ENCODE measurements at regions not wholly inside any gene's neighbourhood (a gene's known extent, or its start where the extent isn't known, plus 50 kb on each side); places are given as distances from the start of the nearest gene placed in this dataset.

DNA sequence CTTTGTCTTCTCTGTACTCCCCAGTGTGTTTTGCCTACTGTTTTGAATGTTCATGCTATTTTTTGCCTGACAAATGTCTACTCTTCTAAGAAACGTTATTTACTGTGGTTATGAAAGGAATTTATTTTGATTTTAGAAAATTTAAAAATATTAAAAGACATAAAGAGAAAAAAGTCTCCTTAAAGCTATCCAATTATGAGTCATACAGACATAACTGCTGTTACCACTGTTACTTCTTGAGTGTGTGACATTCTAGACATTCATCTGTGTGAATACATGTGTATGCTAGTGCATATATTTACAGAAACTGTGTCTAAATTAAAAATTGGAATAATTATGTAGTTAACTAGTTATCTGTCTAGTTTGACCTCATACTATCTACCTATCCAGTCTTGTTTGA is 187.6 kb upstream of the SGCG start:
- intact Hi-C loops (cut with micrococcal nuclease): no loop called here
- no TSS peak for BruUV-seq (replicated peaks)
- Histone ChIP-seq H3K9me2 (replicated peaks; ENCODE audit: low read length) (no peaks in the 10 kb centered on the region), H3K4me3 (ENCODE audit: low read length) (no peak overlapping the region), H3K4me2 (ENCODE audit: low read length) (no peak overlapping the region), H3F3A (ENCODE audit: low read length, unreplicated experiment) (no peaks in the 10 kb centered on the region), H4K20me1 (ENCODE audit: low read length) (no peaks in the 10 kb centered on the region), H3K27me3 (ENCODE audit: low read length) (no peaks in the 10 kb centered on the region), H2AFZ (ENCODE audit: low read length) (no peak overlapping the region), H3K9ac (ENCODE audit: low read length) (no peak overlapping the region), H3K79me2 (ENCODE audit: low read length) (no peaks in the 10 kb centered on the region), H3K4me1 (ENCODE audit: insufficient read depth, low read length) (no peaks in the 10 kb centered on the region), H3K9me3 (ENCODE audit: low read length) (no peaks in the 10 kb centered on the region), H3K36me3 (ENCODE audit: low read depth, low read length) (no peaks in the 10 kb centered on the region), H3K27ac (ENCODE audit: low read length) (no peak overlapping the region)
- no peak for ATAC-seq
- DNase-seq: no peak
- POLR2A ChIA-PET (ENCODE audit: unreplicated experiment): no interaction called here
- TF ChIP-seq EZH2 (IDR thresholded peaks at IDR 0.05; ENCODE audit: low read length, unreplicated experiment) (no peak), EZH2phosphoT487 (IDR thresholded peaks at IDR 0.05; ENCODE audit: borderline replicate concordance, low read length) (no peak)
- TF ChIP-seq, protein P1, sequence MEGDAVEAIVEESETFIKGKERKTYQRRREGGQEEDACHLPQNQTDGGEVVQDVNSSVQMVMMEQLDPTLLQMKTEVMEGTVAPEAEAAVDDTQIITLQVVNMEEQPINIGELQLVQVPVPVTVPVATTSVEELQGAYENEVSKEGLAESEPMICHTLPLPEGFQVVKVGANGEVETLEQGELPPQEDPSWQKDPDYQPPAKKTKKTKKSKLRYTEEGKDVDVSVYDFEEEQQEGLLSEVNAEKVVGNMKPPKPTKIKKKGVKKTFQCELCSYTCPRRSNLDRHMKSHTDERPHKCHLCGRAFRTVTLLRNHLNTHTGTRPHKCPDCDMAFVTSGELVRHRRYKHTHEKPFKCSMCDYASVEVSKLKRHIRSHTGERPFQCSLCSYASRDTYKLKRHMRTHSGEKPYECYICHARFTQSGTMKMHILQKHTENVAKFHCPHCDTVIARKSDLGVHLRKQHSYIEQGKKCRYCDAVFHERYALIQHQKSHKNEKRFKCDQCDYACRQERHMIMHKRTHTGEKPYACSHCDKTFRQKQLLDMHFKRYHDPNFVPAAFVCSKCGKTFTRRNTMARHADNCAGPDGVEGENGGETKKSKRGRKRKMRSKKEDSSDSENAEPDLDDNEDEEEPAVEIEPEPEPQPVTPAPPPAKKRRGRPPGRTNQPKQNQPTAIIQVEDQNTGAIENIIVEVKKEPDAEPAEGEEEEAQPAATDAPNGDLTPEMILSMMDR (conservative IDR thresholded peaks at IDR 0.05; ENCODE audit: low read depth, low read length): no peak
- CTCF ChIA-PET: no interaction called here

DNA sequence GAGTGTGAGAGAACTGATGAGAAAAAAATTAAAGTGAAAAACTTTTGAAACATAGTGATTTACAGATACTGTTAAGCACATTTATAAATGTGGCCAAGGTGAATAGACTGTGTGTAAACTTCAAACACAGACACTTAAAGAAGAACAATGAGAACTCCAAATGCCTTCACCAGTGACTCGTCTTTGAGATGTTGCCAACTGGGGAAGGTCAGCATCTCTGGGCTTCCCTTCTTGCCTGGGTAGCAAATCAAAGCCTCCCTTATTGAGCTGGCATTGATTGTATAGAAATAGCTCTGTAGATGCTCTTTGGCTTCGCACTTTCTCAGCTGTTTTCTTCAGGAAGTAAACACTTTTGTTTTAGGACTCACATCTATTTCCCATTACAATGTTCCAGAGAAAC is 177.3 kb upstream of the SGCG start:
- CTCF ChIA-PET: no interaction called here
- Histone ChIP-seq H3K9me3 (ENCODE audit: low read length) (no peaks in the 10 kb centered on the region), H3K4me3 (ENCODE audit: low read length) (no peak overlapping the region), H3K4me2 (ENCODE audit: low read length) (no peak overlapping the region), H2AFZ (ENCODE audit: low read length) (no peak overlapping the region), H3F3A (ENCODE audit: low read length, unreplicated experiment) (no peaks in the 10 kb centered on the region), H3K27ac (ENCODE audit: low read length) (no peak overlapping the region), H3K36me3 (ENCODE audit: low read depth, low read length) (no peaks in the 10 kb centered on the region), H3K9ac (ENCODE audit: low read length) (no peak overlapping the region), H3K9me2 (replicated peaks; ENCODE audit: low read length) (no peaks in the 10 kb centered on the region), H3K4me1 (ENCODE audit: insufficient read depth, low read length) (no peaks in the 10 kb centered on the region), H3K27me3 (ENCODE audit: low read length) (no peaks in the 10 kb centered on the region), H4K20me1 (ENCODE audit: low read length) (no peaks in the 10 kb centered on the region), H3K79me2 (ENCODE audit: low read length) (no peaks in the 10 kb centered on the region)
- BruUV-seq (replicated peaks): no TSS peak
- POLR2A ChIA-PET (ENCODE audit: unreplicated experiment): no interaction called here
- intact Hi-C loops (cut with micrococcal nuclease): no loop called here
- DNase-seq (no peak), ATAC-seq (no peak)
- TF ChIP-seq EZH2phosphoT487 (IDR thresholded peaks at IDR 0.05; ENCODE audit: borderline replicate concordance, low read length): no peak
- TF ChIP-seq, protein P1 (conservative IDR thresholded peaks at IDR 0.05; ENCODE audit: low read depth, low read length): no peak
- TF ChIP-seq EZH2 (IDR thresholded peaks at IDR 0.05; ENCODE audit: low read length, unreplicated experiment): no peak

DNA sequence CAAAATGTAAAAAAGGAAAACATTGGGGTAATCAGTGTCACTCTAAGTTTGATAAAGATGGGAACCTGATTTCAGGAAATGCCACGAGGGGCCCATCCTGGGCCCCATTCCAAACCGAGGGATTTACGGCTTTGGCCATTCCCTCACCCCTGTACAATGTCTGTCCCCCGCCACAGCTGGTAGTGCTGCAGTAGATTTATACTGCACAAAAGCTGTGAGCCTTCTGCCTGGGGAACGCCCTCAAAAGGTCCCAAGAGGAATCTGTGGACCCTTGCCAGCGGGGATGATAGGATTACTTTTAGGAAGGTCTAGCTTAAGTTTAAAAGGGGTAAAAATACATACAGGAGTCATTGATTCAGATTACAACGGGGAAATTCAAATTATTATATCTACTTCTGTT is 173.4 kb upstream of the SGCG start:
- CTCF ChIA-PET: no interaction called here
- Histone ChIP-seq H3K79me2 (ENCODE audit: low read length) (no peaks in the 10 kb centered on the region), H3K4me2 (ENCODE audit: low read length) (no peak overlapping the region), H3K9ac (ENCODE audit: low read length) (no peak overlapping the region), H3K4me1 (ENCODE audit: insufficient read depth, low read length) (no peaks in the 10 kb centered on the region), H3K27ac (ENCODE audit: low read length) (no peak overlapping the region), H3K9me3 (ENCODE audit: low read length) (no peaks in the 10 kb centered on the region), H3K27me3 (ENCODE audit: low read length) (no peaks in the 10 kb centered on the region), H3K9me2 (replicated peaks; ENCODE audit: low read length) (no peaks in the 10 kb centered on the region), H3K36me3 (ENCODE audit: low read depth, low read length) (no peaks in the 10 kb centered on the region), H2AFZ (ENCODE audit: low read length) (no peak overlapping the region), H3F3A (ENCODE audit: low read length, unreplicated experiment) (no peaks in the 10 kb centered on the region), H4K20me1 (ENCODE audit: low read length) (no peaks in the 10 kb centered on the region), H3K4me3 (ENCODE audit: low read length) (no peak overlapping the region)
- DNase-seq (no peak), ATAC-seq (no peak)
- no TSS peak for BruUV-seq (replicated peaks)
- POLR2A ChIA-PET (ENCODE audit: unreplicated experiment): no interaction called here
- TF ChIP-seq, protein P1 (conservative IDR thresholded peaks at IDR 0.05; ENCODE audit: low read depth, low read length): no peak
- TF ChIP-seq EZH2 (IDR thresholded peaks at IDR 0.05; ENCODE audit: low read length, unreplicated experiment): no peak
- no peak for TF ChIP-seq EZH2phosphoT487 (IDR thresholded peaks at IDR 0.05; ENCODE audit: borderline replicate concordance, low read length)
- intact Hi-C loops (cut with micrococcal nuclease): no loop called here
